ENCODE measurements at regions not wholly inside any gene's neighbourhood (a gene's known extent, or its start where the extent isn't known, plus 50 kb on each side); places are given as distances from the start of the nearest gene placed in this dataset.

- TF ChIP-seq CTCF (IDR thresholded peaks at IDR 0.05; ENCODE audit: low read length) (no peak), EZH2phosphoT487 (IDR thresholded peaks at IDR 0.05; ENCODE audit: low read length) (no peak)
These were observed 1417.1 kb downstream of the BRD1 start for GRCh38 chr22:48410536-48410935.

Measured in MM.1S (cell line).